GM19468 (cell line): ENCODE measurements at regions not wholly inside any gene's neighbourhood (a gene's known extent, or its start where the extent isn't known, plus 50 kb on each side); places are given as distances from the start of the nearest gene placed in this dataset.
"Not testable (repeated sequence)": the region's sequence is repeated elsewhere in the genome, so short reads cannot be mapped to it uniquely, and the experiment has no call there.

ENCODE experiments used
- ATAC-seq: cut with Tn5 transposase; IDR thresholded peaks from one replicate; pipeline ENCODE4 v1.9.1; 2021; ENCODE audit warnings: mild to moderate bottlenecking, moderate library complexity, moderate number of reproducible peaks; ENCODE audit not compliant: unreplicated experiment; ENCODE audit errors: extremely low read depth

DNA sequence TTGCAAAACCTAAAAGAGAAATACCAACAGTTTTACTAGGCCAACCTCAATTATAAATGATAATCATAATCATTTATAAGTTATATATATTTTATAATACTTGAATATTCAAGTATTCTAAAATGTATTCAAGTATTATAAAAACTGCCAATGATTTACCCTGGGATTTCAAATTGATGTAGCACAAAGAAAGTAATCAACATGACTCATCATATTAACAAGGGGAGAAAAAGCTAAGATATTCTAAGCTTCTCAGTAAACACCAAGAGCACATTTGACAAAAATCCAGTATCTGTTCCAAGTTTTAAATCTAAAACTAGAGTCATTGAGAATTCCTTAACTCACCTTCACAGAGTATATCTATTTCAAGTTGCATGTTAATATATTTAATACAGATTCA is 56.1 kb downstream of the CAPZA3 start:
- no peak for ATAC-seq

GRCh38 chr12:18797604-18798003 is 59.7 kb downstream of the CAPZA3 start:
- no peak for ATAC-seq

DNA sequence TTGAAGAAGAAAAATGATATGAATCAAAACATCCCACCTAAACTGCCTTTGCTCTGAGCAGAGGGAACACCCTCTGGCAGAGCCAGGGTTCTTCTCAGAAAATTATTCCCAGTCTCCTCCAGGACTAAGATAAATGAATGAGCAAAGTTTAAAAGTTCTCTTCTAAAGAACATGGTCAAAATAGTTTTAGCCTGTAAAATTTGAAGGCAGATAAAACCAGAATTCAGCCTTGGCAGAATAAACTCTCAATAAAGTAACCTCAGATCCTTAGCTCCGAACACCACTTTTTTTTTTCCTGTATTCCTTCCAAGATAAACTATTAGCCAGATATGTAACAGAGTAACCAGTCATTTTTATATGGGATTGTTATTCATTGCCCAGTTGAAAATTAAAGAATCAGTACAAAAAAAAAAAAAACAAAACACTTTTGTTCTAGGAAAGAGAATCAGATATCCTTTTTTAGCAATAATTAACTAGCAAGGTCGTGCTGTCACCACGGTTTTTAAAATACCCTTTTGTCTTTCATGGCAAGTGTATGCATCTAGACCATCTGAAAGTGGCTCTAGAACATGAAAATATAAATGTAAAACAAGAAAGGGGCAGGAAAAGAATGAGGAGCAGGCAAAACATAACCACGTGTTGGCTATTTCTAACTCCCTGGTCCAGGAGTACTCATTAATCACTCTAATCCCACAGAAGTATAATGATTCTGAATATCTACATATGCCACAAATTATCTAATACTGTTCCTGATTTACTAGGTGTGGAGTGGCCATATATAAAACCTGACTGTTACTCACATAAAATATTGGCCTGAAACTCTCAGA is 60.8 kb downstream of the CAPZA3 start:
- ATAC-seq: no peak

DNA sequence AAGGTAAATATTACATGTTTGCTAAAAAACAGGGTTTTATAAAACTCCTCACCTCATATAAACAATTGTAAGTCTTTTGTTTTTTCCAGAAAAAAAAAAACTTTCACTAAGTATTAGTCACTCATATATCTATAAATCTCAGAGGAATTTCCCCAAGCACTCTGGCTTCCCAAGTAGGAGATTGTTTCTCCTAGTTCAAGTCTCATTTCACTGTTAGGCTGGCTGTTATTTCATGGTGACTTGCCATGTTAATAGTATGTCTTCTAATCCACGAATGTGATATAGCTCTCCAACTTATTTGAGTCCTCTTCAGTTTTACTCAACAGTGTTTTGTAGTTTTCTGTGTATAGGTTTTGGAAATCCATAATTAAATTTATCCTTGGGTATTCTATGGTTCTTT is 61.6 kb downstream of the CAPZA3 start:
- ATAC-seq: no peak

GRCh38 chr12:18805516-18806248 is 67.8 kb downstream of the CAPZA3 start:
- no peak for ATAC-seq

DNA sequence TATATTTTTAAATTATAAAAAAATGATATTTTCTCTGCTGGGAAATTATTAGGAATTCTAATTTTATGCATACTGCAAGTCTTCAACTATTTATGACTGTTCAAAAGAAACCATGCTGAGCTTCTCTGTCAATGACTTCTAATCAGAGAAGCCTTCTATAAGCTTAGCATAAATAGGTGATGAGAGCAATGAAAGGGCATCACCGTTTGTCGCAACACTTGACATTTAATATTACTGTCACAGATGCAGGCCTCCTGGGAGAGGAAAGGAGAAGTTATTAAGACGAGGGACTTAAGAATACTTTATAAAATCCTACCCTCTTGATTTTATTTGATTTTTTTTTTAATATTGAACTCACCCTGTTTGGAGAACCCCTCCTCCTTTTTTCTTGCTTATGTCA is 69.8 kb downstream of the CAPZA3 start:
- no peak for ATAC-seq

GRCh38 chr12:18808221-18808620 is 70.3 kb downstream of the CAPZA3 start:
- ATAC-seq: no peak

GRCh38 chr12:18810537-18811253 is 72.8 kb downstream of the CAPZA3 start:
- ATAC-seq: no peak

- ATAC-seq: no peak
Observed at GRCh38 chr12:18811273-18811672, 73.4 kb downstream of the CAPZA3 start.

GRCh38 chr12:18813753-18814152 is 75.8 kb downstream of the CAPZA3 start:
- ATAC-seq: no peak

DNA sequence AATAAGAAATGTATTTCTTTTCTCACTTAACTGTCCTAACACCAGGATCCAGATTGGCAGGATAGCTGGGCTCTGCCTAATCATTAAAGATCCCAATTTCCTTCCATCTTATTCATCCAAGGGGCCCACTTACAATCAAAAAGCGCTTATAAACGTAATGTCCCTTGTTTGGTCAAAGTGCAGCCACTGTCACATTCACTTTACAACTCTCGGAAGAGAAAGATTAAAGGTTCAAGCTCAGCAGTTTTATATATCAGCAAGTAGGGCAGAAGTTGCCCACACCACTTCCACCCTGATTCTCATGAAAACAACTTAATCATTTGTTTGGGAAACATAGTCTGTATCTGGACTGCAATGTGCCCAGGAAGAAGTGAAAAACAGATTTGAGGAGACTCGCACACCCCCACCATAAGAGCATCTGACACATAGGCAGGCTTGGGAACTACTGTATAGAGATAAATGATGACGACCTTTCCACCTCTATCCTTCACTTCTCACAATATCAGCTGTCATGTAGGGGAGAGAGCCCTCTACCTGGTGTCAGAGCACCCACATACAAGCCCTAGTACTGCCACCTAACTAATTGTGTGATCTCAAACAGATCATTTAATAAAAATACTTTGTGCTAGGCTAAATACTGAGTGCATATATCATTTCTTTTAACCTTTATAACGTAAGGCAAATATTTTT is 80.8 kb downstream of the CAPZA3 start:
- no peak for ATAC-seq

GRCh38 chr12:18819484-18819883 is 81.6 kb downstream of the CAPZA3 start:
- no peak for ATAC-seq

GRCh38 chr12:18823461-18823860 is 85.5 kb downstream of the CAPZA3 start:
- ATAC-seq: no peak

- ATAC-seq: no peak
Observed at GRCh38 chr12:18824287-18824686, 86.4 kb downstream of the CAPZA3 start.

- ATAC-seq: no peak
Observed at GRCh38 chr12:18825138-18825537, 87.2 kb downstream of the CAPZA3 start.

DNA sequence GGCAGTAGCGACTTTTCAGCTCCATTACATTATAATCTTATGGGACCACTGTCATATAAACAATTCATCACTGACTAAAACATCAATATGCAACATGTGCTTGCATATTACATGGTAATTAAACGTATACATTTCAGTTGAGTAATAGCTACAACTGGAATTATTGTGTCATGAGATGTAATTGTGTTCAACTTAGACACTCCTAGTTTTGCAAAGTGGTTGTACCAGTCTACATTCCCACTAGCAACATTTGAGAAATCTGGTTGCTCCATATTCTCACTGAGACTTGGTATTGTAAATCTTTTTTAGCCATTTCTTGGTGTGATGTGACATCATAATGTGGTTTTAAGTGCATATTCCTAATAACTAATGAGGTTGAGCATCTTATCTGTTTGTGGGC is 90.0 kb downstream of the CAPZA3 start:
- ATAC-seq: no peak

DNA sequence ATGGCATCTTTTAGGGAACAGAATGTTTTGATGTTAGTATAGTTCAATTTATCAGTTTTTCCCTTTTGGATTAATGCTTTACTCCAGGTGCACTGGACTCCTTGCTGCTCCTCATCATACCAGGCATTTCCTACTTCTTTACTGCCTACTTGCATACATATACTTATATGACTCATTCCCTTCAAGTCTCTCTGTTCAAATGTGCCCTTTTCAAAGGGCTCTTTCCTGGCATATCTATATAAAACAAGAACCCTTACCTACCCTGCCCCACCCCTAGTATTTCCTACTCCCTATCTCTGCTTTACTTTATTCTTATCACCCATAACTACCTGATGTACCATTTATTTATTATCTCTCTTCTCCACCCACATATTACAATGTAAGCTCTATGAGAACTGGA is 90.6 kb downstream of the CAPZA3 start:
- ATAC-seq: no peak

- ATAC-seq: no peak
Observed at GRCh38 chr12:18828987-18829386, 91.1 kb downstream of the CAPZA3 start.

DNA sequence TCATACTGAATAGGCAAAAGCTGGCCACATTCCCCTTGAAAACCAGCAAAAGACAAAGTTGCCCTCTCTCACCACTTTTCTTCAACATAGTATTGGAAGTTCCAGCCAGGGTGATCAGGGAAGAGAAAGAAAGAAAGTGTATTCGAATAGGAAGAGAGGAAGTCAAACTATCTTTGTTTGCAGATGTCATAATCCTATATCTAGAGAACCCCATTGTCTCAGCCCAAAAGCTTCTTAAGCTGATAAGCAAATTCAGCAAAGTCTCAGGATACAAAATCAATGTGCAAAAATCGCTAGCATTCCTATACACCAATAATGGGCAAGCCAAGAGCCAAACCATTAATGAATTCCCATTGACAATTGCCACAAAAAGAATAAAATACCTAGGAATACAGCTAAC is 95.0 kb downstream of the CAPZA3 start:
- not testable (repeated sequence) for ATAC-seq

DNA sequence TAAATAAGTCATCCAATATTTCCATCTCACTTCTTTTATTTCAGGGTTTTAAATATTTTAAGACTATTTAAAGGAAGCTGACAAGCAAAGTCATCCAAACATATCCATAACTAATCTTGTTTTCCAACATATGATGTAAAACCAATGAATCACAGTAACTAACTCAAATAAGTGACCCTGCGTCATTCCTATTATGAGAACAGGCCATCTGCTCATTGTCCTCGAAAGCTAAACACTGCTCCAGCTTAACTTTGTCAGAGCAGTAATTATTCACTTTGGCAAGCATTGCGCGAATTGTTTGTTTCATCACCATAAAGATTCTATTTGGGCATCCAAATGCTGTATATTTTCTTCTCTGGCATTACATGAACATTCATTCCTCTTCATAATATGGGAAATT is 99.1 kb downstream of the CAPZA3 start:
- no peak for ATAC-seq
